GM23248 (cell line): ENCODE measurements at regions not wholly inside any gene's neighbourhood (a gene's known extent, or its start where the extent isn't known, plus 50 kb on each side); places are given as distances from the start of the nearest gene placed in this dataset.

ENCODE experiments used
- DNase-seq: peaks from one replicate; pipeline ENCODE4 v3.0.0-alpha.2; 2015
- H2AFZ ChIP-seq: fragments of 200-600 bp; sonication (generic); 2 replicates; pipeline ENCODE4 v1.6.1; 2016; ENCODE audit warnings: antibody characterized with exemption
- H3F3A ChIP-seq: fragments of 200-600 bp; sonication (generic); 2 replicates; pipeline ENCODE4 v1.6.1; 2016; ENCODE audit warnings: mild to moderate bottlenecking, antibody characterized with exemption, mixed run types; ENCODE audit not compliant: insufficient read depth
- H3K27ac ChIP-seq: fragments of 200-600 bp; sonication (generic); 2 replicates; pipeline ENCODE4 v1.5.1; 2016; ENCODE audit warnings: mild to moderate bottlenecking
- H3K27me3 ChIP-seq: fragments of 200-600 bp; sonication (generic); replicated peaks from 2 replicates; pipeline ENCODE4 v1.6.1; 2016; ENCODE audit warnings: mild to moderate bottlenecking; ENCODE audit not compliant: insufficient read depth
- H3K36me3 ChIP-seq: fragments of 200-600 bp; sonication (generic); 2 replicates; pipeline ENCODE4 v1.6.1; 2016; ENCODE audit warnings: low read depth, mild to moderate bottlenecking
- H3K4me1 ChIP-seq: fragments of 200-600 bp; sonication (generic); 2 replicates; pipeline ENCODE4 v1.6.1; 2016; ENCODE audit warnings: mild to moderate bottlenecking; ENCODE audit not compliant: insufficient read depth
- H3K4me2 ChIP-seq: fragments of 200-600 bp; sonication (generic); one replicate; pipeline ENCODE4 v1.6.1; 2016; ENCODE audit warnings: mild to moderate bottlenecking; ENCODE audit not compliant: unreplicated experiment
- H3K4me3 ChIP-seq: fragments of 200-600 bp; sonication (generic); 2 replicates; pipeline ENCODE4 v1.5.1; 2016; ENCODE audit warnings: mild to moderate bottlenecking
- H3K79me2 ChIP-seq: fragments of 200-600 bp; sonication (generic); 2 replicates; pipeline ENCODE4 v1.6.1; 2016; ENCODE audit warnings: mild to moderate bottlenecking; ENCODE audit not compliant: insufficient read depth
- H3K9ac ChIP-seq: fragments of 200-600 bp; sonication (generic); 2 replicates; pipeline ENCODE4 v1.6.1; 2016; ENCODE audit warnings: mild to moderate bottlenecking
- H3K9me2 ChIP-seq: fragments of 200-600 bp; sonication (generic); 2 replicates; pipeline ENCODE4 v1.6.1; 2016; ENCODE audit warnings: mixed run types, mild to moderate bottlenecking, moderate library complexity; ENCODE audit not compliant: insufficient read depth
- H3K9me3 ChIP-seq: fragments of 200-600 bp; sonication (generic); one replicate; pipeline ENCODE4 v1.6.1; 2017; ENCODE audit warnings: low read depth
- H4K20me1 ChIP-seq: fragments of 200-600 bp; sonication (generic); 2 replicates; pipeline ENCODE4 v1.6.0; 2016; ENCODE audit not compliant: insufficient read depth
- EZH2 ChIP-seq: fragments of 200-600 bp; sonication (generic); IDR thresholded peaks from 2 replicates; pipeline ENCODE4 v1.6.1; 2018; ENCODE audit warnings: antibody characterized with exemption, mild to moderate bottlenecking; ENCODE audit not compliant: insufficient read depth, poor library complexity, severe bottlenecking
- EZH2phosphoT487 ChIP-seq: fragments of 200-600 bp; sonication (generic); IDR thresholded peaks from 2 replicates; pipeline ENCODE4 v1.6.1; 2018; ENCODE audit warnings: antibody characterized with exemption, moderate library complexity, mild to moderate bottlenecking, low read depth; ENCODE audit not compliant: insufficient read depth
- WGBS, 2 experiments: methylation state at CpG; one replicate each; pipeline ENCODE4 v1.1.6; 2015 to 2017; ENCODE audit warnings: low lambda C conversion rate in 2 of 2, low coverage in 1 of 2; ENCODE audit errors: missing lambda C conversion rate in 2 of 2; 5-methylcytosine and 5-hydroxymethylcytosine counted together
- in situ Hi-C: fragments of 300-500 bp; cut with MboI; formaldehyde crosslinking; loops from 2 replicates; pipeline ENCODE4 v1.15.0; 2020

DNA sequence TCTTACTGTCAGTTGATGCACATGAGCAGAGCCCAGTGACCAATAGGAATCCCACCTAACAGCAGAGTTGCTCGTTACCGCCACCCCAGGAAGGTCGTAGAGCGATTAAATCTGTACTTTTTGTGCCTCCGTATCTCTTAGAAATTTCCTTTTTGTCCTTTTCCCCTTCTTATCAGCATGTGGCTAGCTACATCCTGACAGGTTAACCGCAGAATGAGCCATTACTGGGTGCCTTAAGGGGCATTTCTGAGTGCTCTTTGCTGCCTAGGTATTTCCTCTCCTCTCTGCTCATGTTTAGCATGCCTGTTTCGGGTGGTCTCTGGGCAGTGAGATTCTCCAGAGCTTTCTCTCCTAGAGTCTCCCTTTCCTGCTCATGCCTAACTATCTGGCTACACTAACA lies 530.5 kb downstream of the FAM133A start:
- Histone ChIP-seq H3K36me3 (no peaks in the 10 kb centered on the region), H3K27me3 (no peaks in the 10 kb centered on the region), H3K9ac (no peak overlapping the region), H2AFZ (no peak overlapping the region), H3F3A (no peaks in the 10 kb centered on the region), H3K9me2 (no peaks in the 10 kb centered on the region), H3K9me3 (no peaks in the 10 kb centered on the region), H3K27ac (no peak overlapping the region), H3K79me2 (no peaks in the 10 kb centered on the region), H3K4me1 (no peaks in the 10 kb centered on the region), H3K4me3 (no peak overlapping the region), H3K4me2 (no peak overlapping the region), H4K20me1 (no peaks in the 10 kb centered on the region)
- in situ Hi-C loops = no loop called here
- no peak for DNase-seq
- no peak for TF ChIP-seq EZH2phosphoT487
- TF ChIP-seq EZH2 = no peak
- WGBS, 2 experiments = 29 to 35% methylated on average over 7 of the region's 7 CpGs

GRCh38 chrX:94216738-94217137 lies 542.7 kb downstream of the FAM133A start:
- 40 to 45% methylated on average over 1 of the region's 1 CpG for WGBS, 2 experiments
- in situ Hi-C loops = no loop called here
- Histone ChIP-seq H3K9me3 (no peaks in the 10 kb centered on the region), H3K9ac (no peak overlapping the region), H3K36me3 (no peaks in the 10 kb centered on the region), H3K27me3 (no peaks in the 10 kb centered on the region), H3K9me2 (no peaks in the 10 kb centered on the region), H4K20me1 (no peaks in the 10 kb centered on the region), H3K4me3 (no peak overlapping the region), H3K4me1 (no peaks in the 10 kb centered on the region), H3F3A (no peaks in the 10 kb centered on the region), H3K4me2 (no peak overlapping the region), H2AFZ (no peak overlapping the region), H3K79me2 (no peaks in the 10 kb centered on the region), H3K27ac (no peak overlapping the region)
- TF ChIP-seq EZH2phosphoT487 (no peak), EZH2 (no peak)
- no peak for DNase-seq

GRCh38 chrX:94252211-94252610 lies 578.2 kb downstream of the FAM133A start:
- no peaks in the 10 kb centered on the region for H3K9me3 ChIP-seq
- no peaks in the 10 kb centered on the region for H3K4me1 ChIP-seq
- H3K79me2 ChIP-seq = no peaks in the 10 kb centered on the region
- H3K27me3 ChIP-seq = no peaks in the 10 kb centered on the region
- no peak overlapping the region for H3K4me2 ChIP-seq
- no peak overlapping the region for H3K9ac ChIP-seq
- no peaks in the 10 kb centered on the region for H3F3A ChIP-seq
- H3K4me3 ChIP-seq = no peak overlapping the region
- H4K20me1 ChIP-seq = no peaks in the 10 kb centered on the region
- TF ChIP-seq EZH2 = no peak
- no peak for TF ChIP-seq EZH2phosphoT487
- no peak for DNase-seq
- no peak overlapping the region for H3K27ac ChIP-seq
- H2AFZ ChIP-seq = no peak overlapping the region
- H3K36me3 ChIP-seq = no peaks in the 10 kb centered on the region
- in situ Hi-C loops = no loop called here
- 22 to 26% methylated on average over 2 of the region's 2 CpGs for WGBS, 2 experiments
- H3K9me2 ChIP-seq = no peaks in the 10 kb centered on the region

DNA sequence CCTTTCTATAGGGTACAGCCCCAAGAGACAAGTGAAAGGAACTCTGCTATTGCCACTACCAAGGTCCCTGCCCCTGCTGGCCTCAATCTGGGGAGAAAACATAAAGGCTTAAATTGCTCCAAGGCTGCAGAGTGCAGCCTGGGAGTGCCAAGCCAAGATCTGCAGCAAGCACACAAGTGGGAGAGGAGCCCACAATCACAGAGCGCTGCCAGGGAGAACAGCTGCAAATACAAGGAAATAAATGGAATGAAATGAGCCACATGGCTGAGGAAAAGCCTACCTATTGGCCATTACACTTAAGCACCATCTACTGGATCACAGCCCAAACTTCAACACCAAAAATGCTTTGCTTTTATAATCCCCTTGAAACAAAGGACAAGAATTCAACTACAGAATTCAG lies 582.4 kb downstream of the FAM133A start:
- in situ Hi-C loops = no loop called here
- no peak for DNase-seq
- Histone ChIP-seq H3K4me3 (no peak overlapping the region), H3F3A (no peaks in the 10 kb centered on the region), H3K27me3 (no peaks in the 10 kb centered on the region), H4K20me1 (no peaks in the 10 kb centered on the region), H3K36me3 (no peaks in the 10 kb centered on the region), H2AFZ (no peak overlapping the region), H3K9ac (no peak overlapping the region), H3K27ac (no peak overlapping the region), H3K9me2 (no peaks in the 10 kb centered on the region), H3K79me2 (no peaks in the 10 kb centered on the region), H3K9me3 (no peaks in the 10 kb centered on the region), H3K4me2 (no peak overlapping the region), H3K4me1 (no peaks in the 10 kb centered on the region)
- TF ChIP-seq EZH2phosphoT487 = no peak
- no peak for TF ChIP-seq EZH2
- 6 to 14% methylated on average over 1 of the region's 1 CpG for WGBS, 2 experiments

- Histone ChIP-seq H3K27ac (no peak overlapping the region), H3F3A (no peaks in the 10 kb centered on the region), H3K4me1 (no peaks in the 10 kb centered on the region), H4K20me1 (no peaks in the 10 kb centered on the region), H3K9ac (no peak overlapping the region), H3K27me3 (no peaks in the 10 kb centered on the region), H3K9me2 (no peaks in the 10 kb centered on the region), H3K4me3 (no peak overlapping the region), H2AFZ (no peak overlapping the region), H3K36me3 (no peaks in the 10 kb centered on the region), H3K79me2 (no peaks in the 10 kb centered on the region), H3K4me2 (no peak overlapping the region), H3K9me3 (no peaks in the 10 kb centered on the region)
- TF ChIP-seq EZH2phosphoT487 (no peak), EZH2 (no peak)
- WGBS, 2 experiments = 0 to 8% methylated on average over 1 of the region's 1 CpG
- DNase-seq = no peak
- in situ Hi-C loops = no loop called here
These were observed 591.3 kb downstream of the FAM133A start for GRCh38 chrX:94265323-94265722.
